ENCODE measurements at regions not wholly inside any gene's neighbourhood (a gene's known extent, or its start where the extent isn't known, plus 50 kb on each side); places are given as distances from the start of the nearest gene placed in this dataset.

GRCh38 chr9:80440724-80441123 lies 869.0 kb downstream of the TLE4 start:
- no peak for DNase-seq (ENCODE audit: low read depth in 3 of 3, low spot score in 2 of 3)

GRCh38 chr9:80437825-80438224 lies 866.1 kb downstream of the TLE4 start:
- DNase-seq (ENCODE audit: low read depth in 3 of 3, low spot score in 2 of 3) = no peak

DNA sequence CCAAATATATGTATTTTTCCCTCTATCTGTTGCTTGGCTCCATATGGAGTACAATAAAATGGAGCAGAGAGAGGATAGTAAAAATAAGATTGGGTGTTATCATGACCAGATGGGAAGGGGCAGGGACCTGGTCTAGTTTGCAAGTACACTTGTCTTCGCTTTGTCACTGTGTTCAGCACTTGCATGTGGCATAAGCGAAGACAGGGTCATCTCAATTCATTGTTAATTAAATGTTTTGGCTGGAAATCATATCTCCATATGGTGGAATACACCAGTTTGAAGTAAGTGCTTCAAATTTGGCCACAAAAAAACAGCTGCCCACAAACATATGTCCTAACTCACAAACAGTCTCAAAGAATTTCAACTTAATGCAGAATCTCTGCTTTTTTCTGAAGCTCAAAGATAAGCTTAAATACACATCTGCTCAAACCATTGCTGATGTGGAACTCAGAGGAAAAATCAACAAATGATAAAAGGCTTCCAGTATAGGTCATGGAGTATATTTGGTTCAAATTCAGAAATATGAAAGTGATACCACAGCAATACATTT lies 865.4 kb downstream of the TLE4 start:
- DNase-seq (ENCODE audit: low read depth in 3 of 3, low spot score in 2 of 3) = no peak

GRCh38 chr9:80435591-80435990 lies 863.8 kb downstream of the TLE4 start:
- DNase-seq (ENCODE audit: low read depth in 3 of 3, low spot score in 2 of 3) = no peak

DNA sequence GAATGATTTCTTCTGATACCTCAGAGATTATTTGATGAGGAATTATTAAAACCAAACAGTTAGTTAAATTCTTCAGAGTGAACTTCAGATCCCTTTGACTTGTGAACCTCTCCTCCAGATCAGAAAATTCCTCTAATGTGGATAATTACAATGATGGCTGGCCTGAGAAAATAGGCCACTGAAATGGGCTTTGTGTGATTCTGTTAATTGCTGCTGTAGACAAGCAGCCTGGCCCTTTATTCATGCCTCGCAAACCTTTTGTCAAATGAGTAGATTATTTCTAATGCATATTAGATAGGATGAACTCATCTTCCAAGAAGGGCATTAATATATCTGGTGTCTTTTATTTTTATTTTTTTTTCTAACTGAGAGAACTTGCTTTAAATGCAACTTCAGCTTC lies 855.2 kb downstream of the TLE4 start:
- DNase-seq (ENCODE audit: low read depth in 3 of 3, low spot score in 2 of 3) = no peak

GRCh38 chr9:80417211-80417773 lies 845.5 kb downstream of the TLE4 start:
- no peak for DNase-seq (ENCODE audit: low read depth in 3 of 3, low spot score in 2 of 3)

DNA sequence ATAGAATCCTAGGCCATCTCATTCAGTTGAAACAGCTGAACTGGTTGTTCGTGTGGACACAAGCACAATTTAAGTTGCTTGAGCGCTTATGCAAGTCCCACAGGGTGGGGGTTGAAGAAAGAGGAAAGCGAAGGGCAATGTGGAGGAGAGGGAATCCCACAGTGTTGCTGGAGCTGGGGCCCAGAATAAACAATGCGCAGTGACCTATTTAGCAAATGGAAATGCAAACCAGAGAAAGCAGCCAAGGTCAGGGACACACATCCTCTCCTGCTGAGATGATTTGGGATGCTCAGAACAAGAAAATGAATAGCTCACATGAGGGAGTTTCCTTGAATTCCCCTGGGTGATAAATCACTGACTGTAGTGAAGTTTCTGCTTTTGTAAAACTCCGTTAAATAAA lies 838.3 kb downstream of the TLE4 start:
- DNase-seq (ENCODE audit: low read depth in 3 of 3, low spot score in 2 of 3) = peak; percentile 72 to 89 (median 82)

DNA sequence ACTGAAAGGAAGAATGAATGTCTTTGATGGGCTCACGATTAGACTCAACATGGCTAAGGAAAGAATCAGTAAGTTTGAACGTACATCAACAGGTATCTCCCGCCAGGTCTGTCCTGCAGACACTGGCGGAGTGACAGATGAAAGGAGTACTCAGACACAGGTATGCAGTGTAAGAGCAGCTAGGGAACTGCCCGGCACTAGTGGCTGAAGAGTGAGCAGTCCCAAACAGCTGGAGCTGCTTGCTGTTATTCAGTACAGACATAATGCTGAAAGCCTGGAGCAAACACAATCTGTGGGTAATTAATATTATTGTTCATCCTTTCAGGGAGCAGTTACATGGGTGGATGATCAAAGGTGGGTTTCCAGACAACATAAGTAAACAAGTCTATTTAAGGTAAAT lies 835.5 kb downstream of the TLE4 start:
- DNase-seq (ENCODE audit: low read depth in 3 of 3, low spot score in 2 of 3) = no peak

DNA sequence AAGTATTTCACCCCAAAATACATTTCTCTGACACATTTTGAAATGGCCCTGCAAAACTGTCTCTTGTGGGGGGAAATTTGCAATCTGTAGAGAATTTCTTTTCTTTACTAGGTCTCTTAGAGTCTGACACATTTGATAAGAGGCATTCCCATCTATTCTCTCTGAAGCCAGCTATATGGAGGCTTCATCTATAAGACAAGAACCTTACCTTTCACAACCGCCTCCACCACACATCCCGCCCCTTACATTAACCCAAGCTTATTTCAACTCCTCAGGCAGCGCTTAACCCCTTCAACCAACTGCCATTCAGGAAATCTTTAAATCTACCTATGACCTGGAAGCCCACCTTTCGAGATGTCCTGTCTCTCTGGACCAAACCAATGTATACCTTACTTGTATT lies 829.5 kb downstream of the TLE4 start:
- no peak for DNase-seq (ENCODE audit: low read depth in 3 of 3, low spot score in 2 of 3)

DNA sequence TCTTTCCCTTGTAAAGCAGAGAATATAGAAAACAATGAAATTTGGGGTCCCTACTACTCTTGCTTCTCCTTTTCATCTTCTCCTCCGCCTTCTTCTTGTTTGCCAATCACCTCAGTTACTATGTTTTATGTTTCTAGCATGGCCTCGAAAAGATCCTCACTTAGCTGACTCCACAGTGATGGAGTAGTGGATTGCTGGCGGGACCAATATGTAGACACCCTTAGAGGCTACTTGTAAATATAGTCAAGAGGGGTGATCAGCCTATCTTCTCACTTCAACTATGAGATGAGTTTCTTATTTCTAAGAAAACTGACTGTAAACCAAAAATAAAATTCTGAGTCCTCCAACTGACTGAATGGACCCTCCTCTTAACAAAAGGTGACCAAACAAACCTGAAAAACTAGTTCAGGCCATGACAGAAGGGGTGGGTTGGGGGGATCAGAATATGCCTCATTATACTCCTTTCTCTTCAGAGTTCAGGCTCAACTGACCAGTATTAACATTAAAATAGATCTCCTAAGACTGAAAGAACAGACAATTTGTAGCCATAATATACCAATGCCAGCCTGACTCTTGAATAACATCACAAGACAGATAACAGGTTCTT lies 829.0 kb downstream of the TLE4 start:
- no peak for DNase-seq (ENCODE audit: low read depth in 3 of 3, low spot score in 2 of 3)

DNA sequence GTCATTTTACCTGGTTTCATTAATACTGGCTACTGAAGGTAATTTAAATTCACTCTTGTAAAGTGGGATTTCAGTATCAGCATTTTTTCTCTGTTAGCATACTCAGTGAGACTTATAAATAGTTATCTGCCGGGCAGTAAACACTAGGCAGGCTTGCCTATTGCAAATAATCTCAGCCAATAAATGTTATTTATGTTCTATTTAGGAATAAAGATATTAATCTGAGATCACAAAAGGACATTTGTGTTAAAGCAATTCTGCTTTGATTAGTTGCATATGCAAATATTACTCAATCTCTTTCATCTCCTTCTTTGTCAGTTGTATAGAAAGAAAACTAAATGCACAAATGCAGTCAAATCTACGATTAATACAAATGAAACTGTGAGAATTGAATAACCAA lies 827.8 kb downstream of the TLE4 start:
- no peak for DNase-seq (ENCODE audit: low read depth in 3 of 3, low spot score in 2 of 3)

- no peak for DNase-seq (ENCODE audit: low read depth in 3 of 3, low spot score in 2 of 3)
These were observed 816.1 kb downstream of the TLE4 start for GRCh38 chr9:80387828-80388227.

DNA sequence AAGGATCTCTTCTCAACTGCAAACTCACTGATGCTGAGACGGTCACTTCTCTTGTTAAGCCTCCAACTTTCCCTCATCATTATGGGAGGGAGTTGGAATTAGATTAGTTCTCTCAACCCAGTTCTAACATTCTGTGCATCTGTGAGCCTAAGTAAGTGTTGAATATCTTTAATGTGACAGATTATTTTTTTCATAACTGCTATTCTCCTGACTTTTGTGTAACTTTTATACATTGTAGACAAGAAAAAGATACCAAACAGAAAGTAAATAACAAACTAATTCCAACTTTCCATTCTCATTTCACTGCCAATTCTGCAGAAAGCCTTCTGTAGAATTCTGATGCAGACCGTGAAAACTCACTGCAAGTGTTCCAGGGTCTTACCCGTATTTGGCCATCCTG lies 813.5 kb downstream of the TLE4 start:
- no peak for DNase-seq (ENCODE audit: low read depth in 3 of 3, low spot score in 2 of 3)

DNA sequence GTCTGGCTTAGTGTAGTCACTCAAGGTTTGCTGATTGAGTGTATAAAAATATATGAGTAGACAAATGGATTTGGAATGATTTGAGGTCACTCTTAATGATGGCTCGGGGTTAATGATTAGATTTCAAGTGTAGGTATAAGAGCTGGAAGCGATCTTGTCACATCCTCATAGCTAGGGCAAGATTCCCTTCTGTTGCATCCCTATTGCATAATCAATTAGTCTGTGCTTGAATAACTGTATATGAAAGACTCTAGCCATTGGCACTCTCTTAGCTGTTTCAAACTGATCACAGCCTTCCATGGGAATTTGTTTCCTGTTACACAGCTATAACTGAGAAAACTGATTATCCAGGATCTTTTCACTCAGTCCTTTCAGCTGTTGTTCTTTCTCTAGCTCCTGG lies 811.6 kb downstream of the TLE4 start:
- no peak for DNase-seq (ENCODE audit: low read depth in 3 of 3, low spot score in 2 of 3)

GRCh38 chr9:80382211-80382891 lies 810.6 kb downstream of the TLE4 start:
- no peak for DNase-seq (ENCODE audit: low read depth in 3 of 3, low spot score in 2 of 3)

DNA sequence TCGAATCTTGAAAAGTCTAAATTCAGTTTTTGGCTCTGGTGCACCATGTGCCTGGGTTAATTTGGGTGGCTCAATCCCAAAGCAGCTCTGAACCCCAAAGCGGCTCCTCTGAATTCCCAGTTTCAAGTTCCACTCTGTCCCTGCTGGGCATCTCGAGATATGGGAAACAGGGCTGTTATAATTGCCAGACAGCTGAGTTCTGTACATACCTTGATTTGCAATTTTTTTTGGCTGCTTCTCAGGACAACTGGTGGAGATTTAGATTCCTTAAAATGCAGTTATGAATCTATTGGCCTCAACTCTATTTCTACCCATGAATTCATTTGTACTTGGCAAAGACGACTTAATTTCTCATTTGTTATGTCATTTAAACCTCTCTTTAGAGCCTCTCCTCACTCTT lies 808.5 kb downstream of the TLE4 start:
- no peak for DNase-seq (ENCODE audit: low read depth in 3 of 3, low spot score in 2 of 3)

GRCh38 chr9:80378669-80379293 lies 807.0 kb downstream of the TLE4 start:
- no peak for DNase-seq (ENCODE audit: low read depth in 3 of 3, low spot score in 2 of 3)

DNA sequence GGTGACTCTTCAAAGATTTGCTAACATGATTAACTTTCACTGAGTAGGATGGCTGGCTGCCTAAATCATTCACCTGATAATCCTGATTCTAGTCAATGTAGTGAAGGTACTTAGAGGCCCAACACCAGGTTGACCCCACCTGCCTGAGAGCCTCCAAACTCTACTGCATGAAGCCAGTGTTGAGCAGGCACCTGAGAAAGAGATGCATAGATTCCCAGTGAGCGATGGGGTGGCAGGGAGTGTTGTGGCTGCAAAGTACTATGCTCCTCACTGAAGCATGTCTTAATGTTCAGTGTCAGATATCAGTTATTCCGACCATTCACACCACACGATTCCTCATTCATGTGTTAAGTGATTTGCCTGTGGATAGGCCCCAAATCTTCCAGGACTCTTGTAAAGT lies 804.4 kb downstream of the TLE4 start:
- DNase-seq (ENCODE audit: low read depth in 3 of 3, low spot score in 2 of 3) = no peak

- DNase-seq (ENCODE audit: low read depth in 3 of 3, low spot score in 2 of 3) = no peak
These were observed 803.7 kb downstream of the TLE4 start for GRCh38 chr9:80375477-80375876.

DNA sequence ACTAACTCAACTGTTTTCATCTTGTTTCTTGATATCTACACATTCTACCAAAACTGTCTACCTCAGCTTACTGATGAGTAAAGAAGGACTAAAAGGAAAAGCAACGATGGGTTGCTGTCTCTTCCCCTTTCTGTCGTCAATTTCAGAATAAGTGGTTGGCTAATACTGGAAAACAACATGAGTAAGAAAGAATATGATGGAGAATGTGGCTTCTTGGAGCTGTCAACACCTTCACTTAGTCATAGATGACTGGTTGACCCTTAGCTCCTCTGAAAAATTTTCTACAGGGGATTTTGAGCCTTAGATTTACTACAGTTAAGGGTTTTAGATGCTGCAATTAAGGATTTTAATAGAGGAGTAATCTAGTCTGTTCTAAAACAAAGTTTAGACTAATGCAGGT lies 797.9 kb downstream of the TLE4 start:
- DNase-seq (ENCODE audit: low read depth in 3 of 3, low spot score in 2 of 3) = no peak

GRCh38 chr9:80366626-80367025 lies 794.9 kb downstream of the TLE4 start:
- no peak for DNase-seq (ENCODE audit: low read depth in 3 of 3, low spot score in 2 of 3)
